B cell (primary cell): ENCODE measurements at regions not wholly inside any gene's neighbourhood (a gene's known extent, or its start where the extent isn't known, plus 50 kb on each side); places are given as distances from the start of the nearest gene placed in this dataset.

Experiments used
- ATAC-seq: fragments of 200-7000 bp; cut with Tn5 transposase; one replicate; pipeline ENCODE4 v1.10.0; 2021; ENCODE audit warnings: low read depth, mild to moderate bottlenecking, moderate number of reproducible peaks, moderate library complexity
- CTCF ChIA-PET: fragments of 350-600 bp; sonication (Branson Sonifier 250); formaldehyde crosslinking; loops from one replicate; lab custom pipeline; 2021; ENCODE audit warnings: antibody characterized with exemption, inconsistent platforms; lab: Charles Lee
- POLR2A ChIA-PET: fragments of 350-600 bp; sonication (Branson Sonifier 250); formaldehyde crosslinking; loops from one replicate; lab custom pipeline; 2021; ENCODE audit warnings: antibody characterized with exemption; lab: Charles Lee
- DNase-seq: peaks from one replicate; pipeline ENCODE4 v3.0.0; 2013
- H2AFZ ChIP-seq: 2 replicates; pipeline ENCODE4 v1.6.1; 2012; ENCODE audit warnings: mild to moderate bottlenecking, low read depth, low read length; ENCODE audit not compliant: insufficient read depth, poor library complexity, severe bottlenecking
- H3K27ac ChIP-seq, 2 donors: 1 replicate in 1 of 2; 2 replicates in 1 of 2; pipeline ENCODE4 v1.5.1; 2012 to 2013; ENCODE audit warnings: low read length in 2 of 2, mild to moderate bottlenecking in 2 of 2, moderate library complexity in 1 of 2
- H3K27me3 ChIP-seq, 4 experiments: fragments of 200-600 bp in 1 of 4; sonication (generic) in 1 of 4; replicated peaks in 1 of 4; 1 replicate in 2 of 4; 2 replicates in 2 of 4; pipeline versions ENCODE4 v1.6.1 to v1.7.0; 2013 to 2016; ENCODE audit warnings: low read length in 3 of 4, mild to moderate bottlenecking in 2 of 4, mixed read lengths in 1 of 4, moderate library complexity in 1 of 4; ENCODE audit not compliant: insufficient read depth in 4 of 4, control insufficient read depth in 3 of 4; ENCODE audit errors: control extremely low read depth in 1 of 4
- H3K36me3 ChIP-seq, 2 experiments: replicated peaks in 1 of 2; 1 replicate in 1 of 2; 2 replicates in 1 of 2; pipeline versions ENCODE4 v1.6.1 to v1.7.1; 2013; ENCODE audit warnings: low read length in 1 of 2; ENCODE audit not compliant: insufficient read depth in 2 of 2, control insufficient read depth in 1 of 2; ENCODE audit errors: control extremely low read depth in 1 of 2, extremely low read depth in 1 of 2
- H3K4me1 ChIP-seq, 2 donors: fragments of 200-600 bp in 1 of 2; sonication (generic) in 1 of 2; 1 replicate in 1 of 2; 2 replicates in 1 of 2; pipeline versions ENCODE4 v1.5.1 to v1.6.1; 2013 to 2017; ENCODE audit warnings: low read length in 2 of 2; ENCODE audit not compliant: control insufficient read depth in 2 of 2, insufficient read depth in 2 of 2
- H3K4me2 ChIP-seq: replicated peaks from 2 replicates; pipeline ENCODE3; 2012; ENCODE audit warnings: mild to moderate bottlenecking, low read depth, low read length; ENCODE audit not compliant: poor library complexity, severe bottlenecking
- H3K4me3 ChIP-seq, 5 experiments: fragments of 200-600 bp in 1 of 5; sonication (generic) in 1 of 5; 1 replicate in 3 of 5; 2 replicates in 2 of 5; pipeline versions ENCODE4 v1.5.1 to v1.7.0; 2011 to 2016; ENCODE audit warnings: low read length in 4 of 5, mild to moderate bottlenecking in 4 of 5, low read depth in 2 of 5, control low read depth in 1 of 5, moderate library complexity in 1 of 5; ENCODE audit not compliant: insufficient read depth in 1 of 5; ENCODE audit errors: control extremely low read depth in 1 of 5, extremely low read depth in 1 of 5
- H3K79me2 ChIP-seq: fragments of 200-600 bp; sonication (generic); one replicate; pipeline ENCODE4 v1.6.0; 2016; ENCODE audit warnings: low read length; ENCODE audit not compliant: control insufficient read depth, insufficient read depth
- H3K9ac ChIP-seq: fragments of 200-600 bp; sonication (generic); 2 replicates; pipeline ENCODE4 v1.6.1; 2017; ENCODE audit warnings: mild to moderate bottlenecking, low read length, moderate library complexity
- H3K9me3 ChIP-seq, 3 donors: one replicate each; pipeline versions ENCODE4 v1.6.1 to v1.7.1; 2013; ENCODE audit warnings: low read length in 2 of 3; ENCODE audit not compliant: control insufficient read depth in 2 of 3, insufficient read depth in 1 of 3; ENCODE audit errors: control extremely low read depth in 1 of 3
- H4K20me1 ChIP-seq: 2 replicates; pipeline ENCODE4 v1.6.0; 2012; ENCODE audit warnings: mild to moderate bottlenecking, low read length; ENCODE audit not compliant: insufficient read depth, control insufficient read depth, poor library complexity, severe bottlenecking
- H3K27ac Mint-ChIP-seq: one replicate; pipeline ENCODE4 v1.8.0; 2021; ENCODE audit warnings: mixed read lengths
- H3K27me3 Mint-ChIP-seq: one replicate; pipeline ENCODE4 v1.8.0; 2021; ENCODE audit warnings: mixed read lengths
- H3K4me1 Mint-ChIP-seq: one replicate; pipeline ENCODE4 v1.8.0; 2021; ENCODE audit warnings: mixed read lengths
- H3K4me3 Mint-ChIP-seq: one replicate; pipeline ENCODE4 v1.8.0; 2021; ENCODE audit warnings: mixed read lengths
- H3K9me3 Mint-ChIP-seq: one replicate; pipeline ENCODE4 v1.8.0; 2022; ENCODE audit warnings: mixed read lengths; ENCODE audit not compliant: insufficient read depth
- CTCF ChIP-seq: fragments of 200-600 bp; IDR thresholded peaks from one replicate; pipeline ENCODE4 v1.8.0; 2022; ENCODE audit warnings: antibody characterized with exemption, mild to moderate bottlenecking
- EZH2 ChIP-seq: IDR thresholded peaks from 2 replicates; pipeline ENCODE4 v1.6.1; 2012; ENCODE audit warnings: borderline replicate concordance, low read depth, mild to moderate bottlenecking, moderate library complexity, low read length; ENCODE audit not compliant: insufficient read depth, poor library complexity, severe bottlenecking
- WGBS: methylation state at CpG from one replicate; pipeline ENCODE4 v1.1.5; 2013; ENCODE audit warnings: missing lambda C conversion rate; ENCODE audit not compliant: insufficient coverage; 5-methylcytosine and 5-hydroxymethylcytosine counted together
- intact Hi-C: fragments of 100-400 bp; cut with micrococcal nuclease; formaldehyde crosslinking; loops from one replicate; pipeline ENCODE4 v1.10.0; 2022

GRCh38 chr1:56173736-56174135 is 405.6 kb downstream of the PLPP3 start:
- no CpG with 5 or more reads among the region's 1 CpG for WGBS
- no peaks in the 10 kb centered on the region for H3K36me3 ChIP-seq
- intact Hi-C loops = no loop called here
- H4K20me1 ChIP-seq = no peaks in the 10 kb centered on the region
- CTCF ChIA-PET = no interaction called here
- TF ChIP-seq EZH2 (no peak), CTCF (no peak)
- H3K4me1 ChIP-seq = no peaks in the 10 kb centered on the region
- H3K4me2 ChIP-seq = no peak overlapping the region
- H3K27ac ChIP-seq = no peak overlapping the region
- no peak overlapping the region for H3K4me3 ChIP-seq
- H3K9me3 Mint-ChIP-seq = no peaks in the 10 kb centered on the region
- H3K9me3 ChIP-seq = no peaks in the 10 kb centered on the region
- no peak overlapping the region for H3K9ac ChIP-seq
- H3K4me3 Mint-ChIP-seq = no peak overlapping the region
- H3K27me3 ChIP-seq = no peaks in the 10 kb centered on the region
- no peak for DNase-seq
- peaks cover 13% of the 10 kb centered on the region for H3K27me3 Mint-ChIP-seq
- no peak overlapping the region for H2AFZ ChIP-seq
- H3K27ac Mint-ChIP-seq = no peak overlapping the region
- no peak for ATAC-seq
- H3K79me2 ChIP-seq = no peaks in the 10 kb centered on the region
- no peaks in the 10 kb centered on the region for H3K4me1 Mint-ChIP-seq
- POLR2A ChIA-PET = no interaction called here

DNA sequence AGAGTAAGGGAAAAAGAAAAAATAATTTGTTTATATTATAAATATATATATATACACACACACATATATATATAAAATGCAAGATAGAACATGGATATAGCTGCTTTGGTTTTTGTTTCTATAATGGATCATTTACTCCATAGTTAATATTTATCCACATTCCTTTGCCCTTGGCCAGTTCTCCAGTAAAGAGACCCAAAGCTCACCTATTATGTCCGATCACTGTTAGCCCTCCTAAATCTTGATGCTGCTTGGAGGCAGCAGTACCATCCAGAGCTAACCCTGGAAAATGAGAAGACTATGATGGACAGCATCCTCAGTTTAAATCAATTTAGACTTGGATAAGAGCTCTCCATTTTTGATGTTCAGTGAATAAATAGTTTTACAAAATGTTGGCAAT is 407.7 kb downstream of the PLPP3 start:
- H2AFZ ChIP-seq = no peak overlapping the region
- TF ChIP-seq EZH2 (no peak), CTCF (no peak)
- ChIA-PET POLR2A (no interaction called here), CTCF (no interaction called here)
- no peaks in the 10 kb centered on the region for H3K79me2 ChIP-seq
- no peak overlapping the region for H3K27ac Mint-ChIP-seq
- no peaks in the 10 kb centered on the region for H3K9me3 Mint-ChIP-seq
- no peak overlapping the region for H3K9ac ChIP-seq
- no peak overlapping the region for H3K27ac ChIP-seq
- H3K9me3 ChIP-seq = no peaks in the 10 kb centered on the region
- no peaks in the 10 kb centered on the region for H3K36me3 ChIP-seq
- no CpG with 5 or more reads among the region's 1 CpG for WGBS
- no peaks in the 10 kb centered on the region for H4K20me1 ChIP-seq
- H3K27me3 ChIP-seq = peaks cover 0 to 2% (median 0%) of the 10 kb centered on the region in 4 experiments
- no peak for DNase-seq
- H3K4me3 Mint-ChIP-seq = no peak overlapping the region
- H3K4me2 ChIP-seq = no peak overlapping the region
- intact Hi-C loops = no loop called here
- no peaks in the 10 kb centered on the region for H3K4me1 ChIP-seq
- ATAC-seq = no peak
- H3K4me3 ChIP-seq = no peak overlapping the region
- no peaks in the 10 kb centered on the region for H3K4me1 Mint-ChIP-seq
- H3K27me3 Mint-ChIP-seq = peaks cover 21% of the 10 kb centered on the region
